ENCODE measurements at regions not wholly inside any gene's neighbourhood (a gene's known extent, or its start where the extent isn't known, plus 50 kb on each side); places are given as distances from the start of the nearest gene placed in this dataset.

DNA sequence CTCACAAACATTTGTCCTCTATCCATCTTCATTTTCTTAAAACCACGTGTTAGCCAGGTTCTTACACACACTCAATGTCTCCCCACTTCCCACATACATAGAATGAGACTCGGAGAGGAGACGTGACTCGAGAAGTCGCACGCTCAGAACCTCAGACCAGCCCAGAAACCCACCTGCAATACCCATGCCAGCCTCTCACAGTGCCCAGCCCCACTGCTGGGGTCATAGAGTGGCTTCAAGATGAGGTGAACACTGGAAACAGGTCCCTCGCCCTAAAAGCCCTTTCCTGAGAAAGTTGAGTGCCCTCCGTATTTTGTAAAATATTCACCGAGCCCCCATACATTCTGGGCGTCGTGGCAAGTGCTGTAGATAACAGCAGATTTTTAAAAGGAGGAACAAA lies 487.4 kb downstream of the EIPR1 start:
- no peak for DNase-seq

DNA sequence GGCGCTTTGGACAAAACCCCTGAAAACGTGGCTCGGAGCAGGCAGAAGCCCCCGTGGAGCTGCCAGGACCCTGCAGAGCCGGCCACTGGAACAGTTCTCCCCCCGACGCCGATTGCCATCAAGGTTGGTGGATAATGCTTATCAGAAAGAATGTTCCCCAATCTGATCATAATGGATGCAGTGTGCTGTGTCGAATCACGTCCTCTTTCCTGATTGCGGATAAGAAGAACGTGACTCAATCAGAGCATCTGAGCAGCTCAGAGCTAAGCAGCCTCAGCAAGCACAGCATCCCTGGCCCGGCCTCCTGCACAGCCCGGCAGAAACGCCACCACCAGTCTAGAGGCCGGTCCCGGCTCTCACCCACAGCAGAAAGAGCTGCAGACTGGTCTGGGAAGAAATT lies 488.0 kb downstream of the EIPR1 start:
- intact Hi-C loops (cut with DNase I): no loop called here
- H3K4me3 ChIP-seq: no peak overlapping the region
- DNase-seq: no peak
- TF ChIP-seq, protein P1, sequence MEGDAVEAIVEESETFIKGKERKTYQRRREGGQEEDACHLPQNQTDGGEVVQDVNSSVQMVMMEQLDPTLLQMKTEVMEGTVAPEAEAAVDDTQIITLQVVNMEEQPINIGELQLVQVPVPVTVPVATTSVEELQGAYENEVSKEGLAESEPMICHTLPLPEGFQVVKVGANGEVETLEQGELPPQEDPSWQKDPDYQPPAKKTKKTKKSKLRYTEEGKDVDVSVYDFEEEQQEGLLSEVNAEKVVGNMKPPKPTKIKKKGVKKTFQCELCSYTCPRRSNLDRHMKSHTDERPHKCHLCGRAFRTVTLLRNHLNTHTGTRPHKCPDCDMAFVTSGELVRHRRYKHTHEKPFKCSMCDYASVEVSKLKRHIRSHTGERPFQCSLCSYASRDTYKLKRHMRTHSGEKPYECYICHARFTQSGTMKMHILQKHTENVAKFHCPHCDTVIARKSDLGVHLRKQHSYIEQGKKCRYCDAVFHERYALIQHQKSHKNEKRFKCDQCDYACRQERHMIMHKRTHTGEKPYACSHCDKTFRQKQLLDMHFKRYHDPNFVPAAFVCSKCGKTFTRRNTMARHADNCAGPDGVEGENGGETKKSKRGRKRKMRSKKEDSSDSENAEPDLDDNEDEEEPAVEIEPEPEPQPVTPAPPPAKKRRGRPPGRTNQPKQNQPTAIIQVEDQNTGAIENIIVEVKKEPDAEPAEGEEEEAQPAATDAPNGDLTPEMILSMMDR (IDR thresholded peaks at IDR 0.05): no peak
- H3K36me3 ChIP-seq: no peaks in the 10 kb centered on the region
- no peaks in the 10 kb centered on the region for H3K9me3 ChIP-seq
- H3K27ac ChIP-seq: no peak overlapping the region
- H3K27me3 ChIP-seq: no peaks in the 10 kb centered on the region
- no peaks in the 10 kb centered on the region for H3K4me1 ChIP-seq
- no peak overlapping the region for H3K9ac ChIP-seq (ENCODE audit: low read depth in 2 of 2, low read length in 2 of 2)

More for the DNA sequence above, 487.4 kb downstream of the EIPR1 start:
- Histone ChIP-seq H3K9me3 (no peaks in the 10 kb centered on the region), H3K4me1 (no peaks in the 10 kb centered on the region), H3K36me3 (no peaks in the 10 kb centered on the region), H3K27me3 (no peaks in the 10 kb centered on the region), H3K9ac (ENCODE audit: low read depth in 2 of 2, low read length in 2 of 2) (no peak overlapping the region), H3K27ac (no peak overlapping the region), H3K4me3 (no peak overlapping the region)
- TF ChIP-seq, protein P1 (IDR thresholded peaks at IDR 0.05): no peak
- intact Hi-C loops (cut with DNase I): no loop called here

DNA sequence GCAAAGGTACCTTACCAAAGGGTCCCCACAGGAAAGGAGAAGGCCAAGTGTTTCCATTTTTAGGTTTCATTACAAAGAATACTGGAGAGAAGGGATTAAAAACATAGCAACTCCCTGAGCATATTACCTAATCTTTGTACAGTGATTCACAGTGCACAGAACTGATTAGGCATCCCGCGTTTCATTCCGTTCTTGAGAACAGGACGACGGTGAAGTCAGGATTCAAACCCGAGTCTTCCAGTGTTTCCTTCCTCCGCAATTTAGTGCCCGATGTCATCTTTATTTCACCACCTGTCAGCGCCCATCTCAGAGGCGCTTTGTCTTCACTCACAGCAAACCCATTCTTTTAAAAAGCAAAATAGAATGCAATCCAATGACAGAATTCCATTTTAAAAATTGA lies 488.5 kb downstream of the EIPR1 start:
- no peak overlapping the region for H3K9ac ChIP-seq (ENCODE audit: low read depth in 2 of 2, low read length in 2 of 2)
- H3K36me3 ChIP-seq: no peaks in the 10 kb centered on the region
- H3K27ac ChIP-seq: no peak overlapping the region
- intact Hi-C loops (cut with DNase I): no loop called here
- H3K27me3 ChIP-seq: no peaks in the 10 kb centered on the region
- no peak overlapping the region for H3K4me3 ChIP-seq
- H3K9me3 ChIP-seq: no peaks in the 10 kb centered on the region
- H3K4me1 ChIP-seq: no peaks in the 10 kb centered on the region
- TF ChIP-seq, protein P1 (IDR thresholded peaks at IDR 0.05): no peak
- no peak for DNase-seq

DNA sequence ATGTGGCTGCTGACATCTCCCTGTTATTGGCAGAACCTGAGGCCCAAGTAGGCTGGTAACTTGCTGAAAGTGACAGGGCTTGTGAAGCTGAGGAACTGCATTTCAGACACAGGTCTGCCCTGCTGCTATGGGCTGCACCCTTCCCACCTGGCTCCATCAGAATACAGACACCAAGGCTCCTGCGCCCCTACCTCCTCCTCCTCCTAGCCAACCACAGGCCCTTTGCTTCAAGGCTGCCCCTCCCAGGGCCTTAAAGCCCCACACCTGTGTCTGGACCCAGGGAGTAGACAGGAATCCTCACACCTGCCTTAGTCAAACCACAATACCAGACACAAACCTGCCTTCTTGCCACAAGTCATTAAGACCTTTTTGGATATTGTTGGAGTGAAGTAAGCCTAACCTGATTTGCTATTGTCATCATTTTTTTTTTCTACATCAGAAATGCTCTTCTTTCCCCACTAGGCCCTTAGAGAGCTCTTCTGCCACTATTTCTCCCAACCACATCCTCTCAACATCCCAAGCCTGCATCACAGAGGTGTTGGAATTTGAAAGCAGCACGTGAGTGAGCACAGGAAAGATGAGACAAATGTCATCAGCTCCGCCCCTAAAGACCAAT lies 489.7 kb downstream of the EIPR1 start:
- H3K9ac ChIP-seq (ENCODE audit: low read depth in 2 of 2, low read length in 2 of 2): no peak overlapping the region
- no peaks in the 10 kb centered on the region for H3K4me1 ChIP-seq
- intact Hi-C loops (cut with DNase I): no loop called here
- no peak overlapping the region for H3K4me3 ChIP-seq
- TF ChIP-seq, protein P1 (IDR thresholded peaks at IDR 0.05): no peak
- H3K9me3 ChIP-seq: no peaks in the 10 kb centered on the region
- H3K36me3 ChIP-seq: no peaks in the 10 kb centered on the region
- DNase-seq: no peak
- H3K27ac ChIP-seq: no peak overlapping the region
- no peaks in the 10 kb centered on the region for H3K27me3 ChIP-seq

DNA sequence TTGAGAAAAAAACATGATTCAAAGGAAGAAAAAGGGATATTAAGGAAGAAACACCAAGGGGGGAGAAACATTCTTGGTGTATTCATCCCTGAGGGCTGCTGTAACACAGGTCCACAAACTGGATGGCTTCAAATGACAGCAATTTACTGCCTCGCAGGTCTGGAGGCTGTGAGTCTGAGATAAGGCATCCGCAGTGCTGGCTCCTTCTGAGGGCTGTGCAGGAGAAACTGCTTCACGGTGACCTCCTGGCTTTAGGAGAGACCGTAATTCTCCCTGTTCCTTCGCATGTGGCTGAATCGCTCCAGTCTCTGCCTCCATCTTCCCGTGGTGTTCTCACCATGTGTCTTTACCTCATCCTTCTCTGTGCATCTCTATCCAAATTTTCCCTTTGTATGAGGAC lies 490.7 kb downstream of the EIPR1 start:
- TF ChIP-seq, protein P1 (IDR thresholded peaks at IDR 0.05): no peak
- intact Hi-C loops (cut with DNase I): no loop called here

More for the DNA sequence above, 490.7 kb downstream of the EIPR1 start:
- Histone ChIP-seq H3K36me3 (no peaks in the 10 kb centered on the region), H3K9ac (ENCODE audit: low read depth in 2 of 2, low read length in 2 of 2) (no peak overlapping the region), H3K9me3 (no peaks in the 10 kb centered on the region), H3K27me3 (no peaks in the 10 kb centered on the region), H3K4me1 (no peaks in the 10 kb centered on the region), H3K27ac (no peak overlapping the region), H3K4me3 (no peak overlapping the region)
- no peak for DNase-seq

Data from colonic mucosa (tissue), 4 donors.